ENCODE measurements at regions not wholly inside any gene's neighbourhood (a gene's known extent, or its start where the extent isn't known, plus 50 kb on each side); places are given as distances from the start of the nearest gene placed in this dataset.

DNA sequence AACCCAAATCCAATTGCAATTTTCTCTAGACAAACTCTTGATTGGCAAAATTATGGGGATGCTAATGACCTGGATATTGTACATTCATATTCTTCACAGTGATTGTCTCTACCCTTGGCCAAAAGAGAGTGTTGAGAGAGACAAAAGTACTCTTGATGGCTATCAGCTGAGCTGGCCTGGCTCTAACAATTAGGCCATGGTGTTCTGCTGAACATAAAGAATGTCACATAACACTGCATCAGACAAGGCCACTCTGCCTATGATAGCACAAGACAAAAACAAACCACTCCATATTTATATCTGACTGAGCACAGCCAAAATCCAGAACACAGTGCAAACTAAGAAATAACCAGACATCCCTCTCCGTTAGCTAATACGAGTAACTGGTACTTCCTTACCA, 101.7 kb downstream of the ADAMTS1 start:
- WGBS, 4 donors: 58 to 70% (median 64%) methylated on average over 2 of the region's 2 CpGs
- Histone ChIP-seq H3K4me1 (no peaks in the 10 kb centered on the region), H3K27ac (no peak overlapping the region), H3K36me3 (no peaks in the 10 kb centered on the region), H3K27me3 (no peaks in the 10 kb centered on the region), H3K4me3 (no peak overlapping the region), H3K9me3 (no peaks in the 10 kb centered on the region)
- intact Hi-C loops (cut with DNase I): no loop called here
- DNase-seq (no peak), ATAC-seq (peak in 1 of 4 donors; percentile 15)
- no peak for TF ChIP-seq POLR2A (IDR thresholded peaks at IDR 0.05)
- TF ChIP-seq, protein P1, sequence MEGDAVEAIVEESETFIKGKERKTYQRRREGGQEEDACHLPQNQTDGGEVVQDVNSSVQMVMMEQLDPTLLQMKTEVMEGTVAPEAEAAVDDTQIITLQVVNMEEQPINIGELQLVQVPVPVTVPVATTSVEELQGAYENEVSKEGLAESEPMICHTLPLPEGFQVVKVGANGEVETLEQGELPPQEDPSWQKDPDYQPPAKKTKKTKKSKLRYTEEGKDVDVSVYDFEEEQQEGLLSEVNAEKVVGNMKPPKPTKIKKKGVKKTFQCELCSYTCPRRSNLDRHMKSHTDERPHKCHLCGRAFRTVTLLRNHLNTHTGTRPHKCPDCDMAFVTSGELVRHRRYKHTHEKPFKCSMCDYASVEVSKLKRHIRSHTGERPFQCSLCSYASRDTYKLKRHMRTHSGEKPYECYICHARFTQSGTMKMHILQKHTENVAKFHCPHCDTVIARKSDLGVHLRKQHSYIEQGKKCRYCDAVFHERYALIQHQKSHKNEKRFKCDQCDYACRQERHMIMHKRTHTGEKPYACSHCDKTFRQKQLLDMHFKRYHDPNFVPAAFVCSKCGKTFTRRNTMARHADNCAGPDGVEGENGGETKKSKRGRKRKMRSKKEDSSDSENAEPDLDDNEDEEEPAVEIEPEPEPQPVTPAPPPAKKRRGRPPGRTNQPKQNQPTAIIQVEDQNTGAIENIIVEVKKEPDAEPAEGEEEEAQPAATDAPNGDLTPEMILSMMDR (IDR thresholded peaks at IDR 0.05): no peak

DNA sequence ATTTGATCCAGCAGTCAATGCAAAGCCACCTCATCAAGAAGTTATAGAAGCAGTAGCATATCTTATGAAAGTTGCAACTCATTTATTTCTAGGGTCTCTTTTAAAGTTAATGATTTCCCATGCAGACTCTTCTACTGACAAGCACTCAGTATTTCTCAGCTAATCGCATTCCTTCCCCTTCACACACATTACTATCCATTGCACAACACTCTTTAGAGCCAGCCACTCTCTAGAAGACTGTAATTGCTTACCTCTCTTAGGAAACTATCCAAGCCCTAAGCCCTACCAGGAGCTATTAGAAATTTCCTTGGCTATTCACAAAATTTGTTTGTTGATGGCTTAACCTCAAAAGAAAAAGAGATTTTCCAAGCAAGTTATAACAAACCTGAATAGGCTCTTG, 106.0 kb downstream of the ADAMTS1 start:
- 67 to 80% (median 72%) methylated on average over 1 of the region's 1 CpG for WGBS, 4 donors
- TF ChIP-seq, protein P1 (IDR thresholded peaks at IDR 0.05): no peak
- TF ChIP-seq POLR2A (IDR thresholded peaks at IDR 0.05): no peak
- Histone ChIP-seq H3K4me3 (no peak overlapping the region), H3K27ac (no peak overlapping the region), H3K4me1 (no peaks in the 10 kb centered on the region), H3K36me3 (no peaks in the 10 kb centered on the region), H3K27me3 (no peaks in the 10 kb centered on the region), H3K9me3 (no peaks in the 10 kb centered on the region)
- intact Hi-C loops (cut with DNase I): no loop called here
- ATAC-seq (no peak), DNase-seq (no peak)

DNA sequence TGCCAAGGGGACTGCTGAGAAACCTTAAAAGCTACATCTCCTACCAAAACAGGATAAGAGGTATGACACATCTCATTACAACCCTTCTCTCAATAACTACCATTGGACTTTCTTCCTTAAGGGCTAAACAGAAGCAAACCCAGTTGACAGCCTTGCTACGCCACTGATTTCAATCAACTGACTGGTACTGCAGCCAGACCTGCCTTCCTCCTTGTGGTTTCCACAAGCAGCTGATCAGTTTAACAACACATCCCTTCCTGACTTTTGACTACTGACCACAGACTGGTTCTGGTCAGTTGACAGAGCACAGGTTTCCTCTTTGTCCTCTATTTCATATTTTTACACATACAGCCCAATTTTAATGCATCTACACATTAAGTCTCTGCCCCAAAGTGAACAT, 108.8 kb downstream of the ADAMTS1 start:
- WGBS, 4 donors: 83 to 99% (median 86%) methylated on average over 1 of the region's 1 CpG
- intact Hi-C loops (cut with DNase I): no loop called here
- ATAC-seq: no peak
- no peak overlapping the region for H3K4me3 ChIP-seq
- H3K4me1 ChIP-seq: peaks cover 0 to 7% (median 0%) of the 10 kb centered on the region in 12 donors
- no peak overlapping the region for H3K27ac ChIP-seq
- no peaks in the 10 kb centered on the region for H3K27me3 ChIP-seq
- no peak for DNase-seq
- no peaks in the 10 kb centered on the region for H3K36me3 ChIP-seq
- no peak for TF ChIP-seq POLR2A (IDR thresholded peaks at IDR 0.05)
- TF ChIP-seq, protein P1 (IDR thresholded peaks at IDR 0.05): no peak
- no peaks in the 10 kb centered on the region for H3K9me3 ChIP-seq

DNA sequence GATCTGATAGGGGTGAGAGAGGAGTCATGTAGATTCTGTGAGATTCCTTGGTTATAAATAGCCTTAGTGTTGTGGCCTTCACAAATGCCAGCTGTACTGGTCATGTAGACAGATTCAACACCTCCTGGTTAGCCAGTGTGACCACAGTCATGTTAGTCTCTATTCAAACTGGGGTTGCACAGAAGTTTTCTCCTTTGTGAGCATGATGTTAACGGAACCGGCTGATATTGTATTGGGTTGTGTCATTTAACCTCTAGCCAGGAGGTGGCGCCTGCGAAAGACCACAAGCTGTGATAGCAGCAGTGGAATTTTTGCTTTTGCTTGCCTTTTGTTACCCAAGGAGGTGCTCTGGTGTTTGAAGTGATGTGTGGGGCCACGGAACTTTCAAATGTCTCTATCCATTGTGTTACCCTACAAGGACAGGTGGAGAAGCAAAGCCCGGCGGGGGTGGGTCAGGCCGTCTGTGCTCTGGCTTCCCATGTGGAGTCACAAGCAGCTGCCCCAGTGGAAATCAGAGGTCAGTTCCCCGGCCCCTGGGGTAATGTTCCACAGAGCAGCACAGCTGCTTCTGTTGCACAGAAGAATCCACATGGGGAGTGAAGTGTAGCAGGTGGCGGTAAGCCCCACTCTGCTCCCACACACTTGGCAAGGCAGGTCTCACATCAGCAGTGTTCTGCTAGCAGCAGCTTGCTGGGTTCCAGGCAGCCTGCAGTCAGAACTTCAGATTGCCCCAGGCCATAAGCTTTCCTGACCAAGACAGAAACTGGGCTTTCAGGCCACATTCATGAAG, 112.6 kb downstream of the ADAMTS1 start:
- WGBS, 4 donors: 36 to 51% (median 42%) methylated on average over 8 to 10 of the region's 10 CpGs
- ATAC-seq: peak; percentile 37 to 71 (median 58)

More for the DNA sequence above, 112.6 kb downstream of the ADAMTS1 start:
- peak in 4 of 5 donors; percentile 17 to 34 (median 28) for DNase-seq
- no peaks in the 10 kb centered on the region for H3K36me3 ChIP-seq
- H3K4me3 ChIP-seq: no peak overlapping the region
- TF ChIP-seq, protein P1 (IDR thresholded peaks at IDR 0.05): peak; percentile 34 to 71 (median 52)
- no peak for TF ChIP-seq POLR2A (IDR thresholded peaks at IDR 0.05)
- H3K27ac ChIP-seq: no peak overlapping the region
- H3K4me1 ChIP-seq: peaks cover 0 to 7% (median 0%) of the 10 kb centered on the region in 12 donors
- intact Hi-C loops (cut with DNase I): no loop called here
- H3K27me3 ChIP-seq: no peaks in the 10 kb centered on the region
- H3K9me3 ChIP-seq: no peaks in the 10 kb centered on the region

Measured in heart left ventricle (tissue), 16 donors.